ENCODE measurements at regions not wholly inside any gene's neighbourhood (a gene's known extent, or its start where the extent isn't known, plus 50 kb on each side); places are given as distances from the start of the nearest gene placed in this dataset.
A peak's percentile ranks its signal among the peaks of the same experiment; 100 is the strongest.
"Not testable (repeated sequence)": the region's sequence is repeated elsewhere in the genome, so short reads cannot be mapped to it uniquely, and the experiment has no call there.

GRCh38 chr4:26048378-26048882, 134.4 kb downstream of the SMIM20 start:
- no peak for DNase-seq

GRCh38 chr4:26048950-26049349, 134.9 kb downstream of the SMIM20 start:
- DNase-seq: no peak

- no peak for DNase-seq
These were observed 135.4 kb downstream of the SMIM20 start for GRCh38 chr4:26049447-26049846.

- DNase-seq: peak; percentile 19
These were observed 136.2 kb downstream of the SMIM20 start for GRCh38 chr4:26050212-26050643.

GRCh38 chr4:26050671-26051070, 136.7 kb downstream of the SMIM20 start:
- DNase-seq: no peak

GRCh38 chr4:26051240-26051639, 137.2 kb downstream of the SMIM20 start:
- no peak for DNase-seq

- DNase-seq: no peak
These were observed 138.9 kb downstream of the SMIM20 start for GRCh38 chr4:26052663-26053541.

GRCh38 chr4:26053761-26054160, 139.7 kb downstream of the SMIM20 start:
- no peak for DNase-seq

- DNase-seq: no peak
These were observed 141.8 kb downstream of the SMIM20 start for GRCh38 chr4:26055855-26056254.

GRCh38 chr4:26056406-26056805, 142.4 kb downstream of the SMIM20 start:
- DNase-seq: no peak

GRCh38 chr4:26057839-26058238, 143.8 kb downstream of the SMIM20 start:
- not testable (repeated sequence) for DNase-seq

GRCh38 chr4:26058537-26058936, 144.5 kb downstream of the SMIM20 start:
- DNase-seq: no peak

- DNase-seq: no peak
These were observed 145.6 kb downstream of the SMIM20 start for GRCh38 chr4:26059391-26060154.

- no peak for DNase-seq
These were observed 146.3 kb downstream of the SMIM20 start for GRCh38 chr4:26060286-26060685.

- DNase-seq: peak; percentile 28
These were observed 147.4 kb downstream of the SMIM20 start for GRCh38 chr4:26061248-26061986.

- no peak for DNase-seq
These were observed 148.2 kb downstream of the SMIM20 start for GRCh38 chr4:26062215-26062614.

- not testable (repeated sequence) for DNase-seq
These were observed 150.0 kb downstream of the SMIM20 start for GRCh38 chr4:26064009-26064408.

- no peak for DNase-seq
These were observed 151.8 kb downstream of the SMIM20 start for GRCh38 chr4:26065833-26066232.

- no peak for DNase-seq
These were observed 153.0 kb downstream of the SMIM20 start for GRCh38 chr4:26067035-26067434.

- no peak for DNase-seq
These were observed 155.2 kb downstream of the SMIM20 start for GRCh38 chr4:26069218-26069617.

- no peak for DNase-seq
These were observed 157.7 kb downstream of the SMIM20 start for GRCh38 chr4:26071688-26072087.

- DNase-seq: no peak
These were observed 160.0 kb downstream of the SMIM20 start for GRCh38 chr4:26073886-26074560.

Data from CD4-positive, alpha-beta T cell treated with Interferon gamma for 1 hour (primary cell).